Panc1 (cell line): ENCODE measurements at regions not wholly inside any gene's neighbourhood (a gene's known extent, or its start where the extent isn't known, plus 50 kb on each side); places are given as distances from the start of the nearest gene placed in this dataset.
A peak's percentile ranks its signal among the peaks of the same experiment; 100 is the strongest.

Source experiments
- ATAC-seq: fragments of 200-7000 bp; cut with Tn5 transposase; 2 replicates; pipeline ENCODE4 v1.9.1; 2020; ENCODE audit warnings: mild to moderate bottlenecking, moderate library complexity
- BruUV-seq: library from RNA; stranded (reverse); fragments of 400-500 nt; replicated peaks from 2 replicates; lab custom pipeline; 2021; lab: Mats Ljungman, UMichigan
- CTCF ChIA-PET: fragments of 300-600 bp; sonication (Branson Sonifier 250); formaldehyde crosslinking; loops from one replicate; lab custom pipeline; 2022; ENCODE audit warnings: antibody characterized with exemption; lab: Charles Lee
- POLR2A ChIA-PET: fragments of 300-600 bp; sonication (Branson Sonifier 250); formaldehyde crosslinking; loops from one replicate; lab custom pipeline; 2022; ENCODE audit warnings: antibody characterized with exemption; lab: Charles Lee
- DNase-seq: peaks from one replicate; pipeline ENCODE4 v3.0.0-alpha.2; 2010; ENCODE audit warnings: low read depth, low spot score
- H3K27ac ChIP-seq: 2 replicates; pipeline ENCODE4 v1.5.1; 2011; ENCODE audit warnings: mild to moderate bottlenecking, low read length, inconsistent platforms
- H3K27me3 ChIP-seq: fragments of 200-500 bp; sonication (Bioruptor generic); 2 replicates; pipeline ENCODE4 v1.6.0; 2014; ENCODE audit warnings: low read length, inconsistent platforms; ENCODE audit not compliant: control insufficient read depth, insufficient read depth
- H3K36me3 ChIP-seq: fragments of 200-500 bp; sonication (Bioruptor generic); 2 replicates; pipeline ENCODE4 v1.5.1; 2014; ENCODE audit warnings: inconsistent platforms, mild to moderate bottlenecking, low read length, moderate library complexity; ENCODE audit not compliant: control insufficient read depth, insufficient read depth
- H3K4me1 ChIP-seq: 2 replicates; pipeline ENCODE4 v1.5.1; 2011; ENCODE audit warnings: inconsistent platforms, mild to moderate bottlenecking, low read length, moderate library complexity; ENCODE audit not compliant: control insufficient read depth, insufficient read depth
- H3K4me3 ChIP-seq, 2 experiments: 2 replicates each; pipeline ENCODE4 v1.5.1; 2011 to 2012; ENCODE audit warnings: low read depth in 2 of 2, low read length in 2 of 2, mild to moderate bottlenecking in 2 of 2, inconsistent platforms in 1 of 2, moderate library complexity in 1 of 2
- H3K9me3 ChIP-seq: fragments of 200-500 bp; sonication (Bioruptor generic); 2 replicates; pipeline ENCODE4 v1.5.1; 2014; ENCODE audit warnings: low read depth, mild to moderate bottlenecking, inconsistent platforms, low read length, moderate library complexity; ENCODE audit not compliant: control insufficient read depth, insufficient read depth
- CTCF ChIP-seq: fragments of 450-650 bp; IDR thresholded peaks from 2 replicates; pipeline ENCODE4 v1.5.1; 2017; ENCODE audit warnings: mild to moderate bottlenecking
- POLR2AphosphoS5 ChIP-seq: IDR thresholded peaks from 2 replicates; pipeline ENCODE4 v1.6.1; 2012; ENCODE audit warnings: mild to moderate bottlenecking, low read depth, low read length, moderate library complexity
- REST ChIP-seq, 2 experiments: IDR thresholded peaks; 2 replicates each; pipeline ENCODE4 v1.6.1; 2011 to 2012; ENCODE audit warnings: low read depth in 2 of 2, control low read depth in 1 of 2, low read length in 1 of 2, mild to moderate bottlenecking in 1 of 2, moderate library complexity in 1 of 2; ENCODE audit not compliant: insufficient read depth in 1 of 2
- SIN3A ChIP-seq: IDR thresholded peaks from 2 replicates; pipeline ENCODE4 v1.6.1; 2012; ENCODE audit warnings: low read depth, mild to moderate bottlenecking, low read length, moderate library complexity, borderline replicate concordance; ENCODE audit not compliant: insufficient read depth
- TCF7L2 ChIP-seq: IDR thresholded peaks from 2 replicates; pipeline ENCODE4 v1.6.1; 2011; ENCODE audit warnings: mild to moderate bottlenecking, low read depth, low read length, inconsistent platforms
- in situ Hi-C: cut with HindIII; loops from 2 replicates; pipeline ENCODE4 v1.10.0; 2016; ENCODE audit warnings: low sequenced_read_pairs, low pct_unique_long_range_greater_than_20kb
- intact Hi-C: fragments of 100-400 bp; cut with micrococcal nuclease; formaldehyde crosslinking; loops from one replicate; pipeline ENCODE4 v1.10.0; 2022; ENCODE audit not compliant: unreplicated experiment

GRCh38 chr1:47703981-47704596 lies 266.2 kb downstream of the FOXD2 start:
- no TSS peak for BruUV-seq
- no peaks in the 10 kb centered on the region for H3K36me3 ChIP-seq
- H3K4me1 ChIP-seq, result peaks cover 6% of the 10 kb centered on the region; the same call in 1 of the 2 replicates
- intact Hi-C loops (no loop called here), in situ Hi-C loops (no loop called here)
- ChIA-PET POLR2A (no interaction called here), CTCF (interaction anchor here (0.6 to 1.8 kb wide), 6 partner anchors 136 to 700 kb away, joined by 3 to 9 read pairs (median 4); partner anchors contain the start of gene FOXD2)
- no peaks in the 10 kb centered on the region for H3K9me3 ChIP-seq
- DNase-seq, result peak; percentile 30
- H3K27ac ChIP-seq, result no peak overlapping the region
- no peaks in the 10 kb centered on the region; the same call in 1 of the 2 replicates for H3K27me3 ChIP-seq
- TF ChIP-seq CTCF (no peak; the same call in 1 of the 2 replicates), TCF7L2 (no peak), POLR2AphosphoS5 (no peak), REST (IDR thresholded peaks at IDR 0.05; ENCODE audit: insufficient read depth in 1 of 2, low read depth in 2 of 2, low read length in 1 of 2) (no peak), SIN3A (no peak)
- no peak overlapping the region for H3K4me3 ChIP-seq
- peak; percentile 64 for ATAC-seq

GRCh38 chr1:47705517-47706130 lies 267.8 kb downstream of the FOXD2 start:
- TF ChIP-seq TCF7L2, result no peak
- TF ChIP-seq SIN3A, result no peak
- TF ChIP-seq REST (IDR thresholded peaks at IDR 0.05; ENCODE audit: insufficient read depth in 1 of 2, low read depth in 2 of 2, low read length in 1 of 2), result no peak
- TF ChIP-seq CTCF, result no peak
- TF ChIP-seq POLR2AphosphoS5, result no peak
- ATAC-seq, result no peak
- intact Hi-C loops (no loop called here), in situ Hi-C loops (no loop called here)
- no peak overlapping the region for H3K4me3 ChIP-seq
- CTCF ChIA-PET, result interaction anchor here (1.1 to 1.6 kb wide), 4 partner anchors 21 to 270 kb away, joined by 3 to 6 read pairs (median 5); no protein-coding TSS in a partner anchor
- no peak overlapping the region for H3K27ac ChIP-seq
- no peaks in the 10 kb centered on the region for H3K36me3 ChIP-seq
- no peaks in the 10 kb centered on the region; the same call in 1 of the 2 replicates for H3K27me3 ChIP-seq
- DNase-seq, result no peak
- POLR2A ChIA-PET, result no interaction called here
- H3K9me3 ChIP-seq, result no peaks in the 10 kb centered on the region
- no TSS peak for BruUV-seq
- H3K4me1 ChIP-seq, result peaks cover 10% of the 10 kb centered on the region
